ENCODE measurements at regions not wholly inside any gene's neighbourhood (a gene's known extent, or its start where the extent isn't known, plus 50 kb on each side); places are given as distances from the start of the nearest gene placed in this dataset.

- Histone ChIP-seq H3K36me3 (no peaks in the 10 kb centered on the region), H3K27ac (no peak overlapping the region), H3K9me3 (no peaks in the 10 kb centered on the region), H3K4me3 (no peak overlapping the region), H3K9ac (ENCODE audit: low read depth in 2 of 2, low read length in 2 of 2) (no peak overlapping the region), H3K27me3 (no peaks in the 10 kb centered on the region), H3K4me1 (no peaks in the 10 kb centered on the region)
- no peak for TF ChIP-seq CTCF (IDR thresholded peaks at IDR 0.05)
- DNase-seq: no peak
- intact Hi-C loops (cut with DNase I): no loop called here
These were observed 247.5 kb downstream of the VAPA start for GRCh38 chr18:10161315-10161714.

GRCh38 chr18:10162340-10162739 lies 248.5 kb downstream of the VAPA start:
- Histone ChIP-seq H3K9ac (ENCODE audit: low read depth in 2 of 2, low read length in 2 of 2) (no peak overlapping the region), H3K27ac (no peak overlapping the region), H3K9me3 (no peaks in the 10 kb centered on the region), H3K4me1 (no peaks in the 10 kb centered on the region), H3K36me3 (no peaks in the 10 kb centered on the region), H3K27me3 (no peaks in the 10 kb centered on the region), H3K4me3 (no peak overlapping the region)
- DNase-seq: no peak
- intact Hi-C loops (cut with DNase I): no loop called here
- TF ChIP-seq CTCF (IDR thresholded peaks at IDR 0.05): no peak

- H3K4me1 ChIP-seq: no peaks in the 10 kb centered on the region
- no peak overlapping the region for H3K4me3 ChIP-seq
- H3K27ac ChIP-seq: no peak overlapping the region
- DNase-seq: no peak
- no peaks in the 10 kb centered on the region for H3K36me3 ChIP-seq
- intact Hi-C loops (cut with DNase I): no loop called here
- no peaks in the 10 kb centered on the region for H3K9me3 ChIP-seq
- no peak overlapping the region for H3K9ac ChIP-seq (ENCODE audit: low read depth in 2 of 2, low read length in 2 of 2)
- no peak for TF ChIP-seq CTCF (IDR thresholded peaks at IDR 0.05)
- H3K27me3 ChIP-seq: no peaks in the 10 kb centered on the region
These were observed 250.7 kb downstream of the VAPA start for GRCh38 chr18:10164271-10165071.

- Histone ChIP-seq H3K9me3 (no peaks in the 10 kb centered on the region), H3K4me3 (no peak overlapping the region), H3K27me3 (no peaks in the 10 kb centered on the region), H3K9ac (ENCODE audit: low read depth in 2 of 2, low read length in 2 of 2) (no peak overlapping the region), H3K36me3 (no peaks in the 10 kb centered on the region), H3K27ac (no peak overlapping the region), H3K4me1 (no peaks in the 10 kb centered on the region)
- intact Hi-C loops (cut with DNase I): no loop called here
- TF ChIP-seq CTCF (IDR thresholded peaks at IDR 0.05): no peak
- no peak for DNase-seq
These were observed 252.5 kb downstream of the VAPA start for GRCh38 chr18:10166164-10166807.

- H3K27me3 ChIP-seq: no peaks in the 10 kb centered on the region
- no peak overlapping the region for H3K27ac ChIP-seq
- no peak for TF ChIP-seq CTCF (IDR thresholded peaks at IDR 0.05)
- H3K4me1 ChIP-seq: no peaks in the 10 kb centered on the region
- H3K9me3 ChIP-seq: no peaks in the 10 kb centered on the region
- no peaks in the 10 kb centered on the region for H3K36me3 ChIP-seq
- intact Hi-C loops (cut with DNase I): no loop called here
- no peak for DNase-seq
- H3K9ac ChIP-seq (ENCODE audit: low read depth in 2 of 2, low read length in 2 of 2): no peak overlapping the region
- no peak overlapping the region for H3K4me3 ChIP-seq
These were observed 253.9 kb downstream of the VAPA start for GRCh38 chr18:10167759-10168158.

Data from colonic mucosa (tissue), 4 donors.